OCI-LY7 (cell line): ENCODE measurements at regions not wholly inside any gene's neighbourhood (a gene's known extent, or its start where the extent isn't known, plus 50 kb on each side); places are given as distances from the start of the nearest gene placed in this dataset.
"Not testable (repeated sequence)": the region's sequence is repeated elsewhere in the genome, so short reads cannot be mapped to it uniquely, and the experiment has no call there.

Experiments used
- BruUV-seq: library from RNA; stranded (reverse); fragments of 400-500 nt; replicated peaks from 2 replicates; lab custom pipeline; 2021; lab: Mats Ljungman, UMichigan
- CTCF ChIA-PET: fragments of 300-600 bp; sonication (Branson Sonifier 250); formaldehyde crosslinking; loops from one replicate; lab custom pipeline; 2022; ENCODE audit warnings: antibody characterized with exemption; ENCODE audit not compliant: unreplicated experiment; lab: Charles Lee
- POLR2A ChIA-PET: fragments of 300-600 bp; sonication (Branson Sonifier 250); formaldehyde crosslinking; loops from one replicate; lab custom pipeline; 2022; ENCODE audit warnings: antibody characterized with exemption; lab: Charles Lee
- DNase-seq: peaks from one replicate; pipeline ENCODE4 v3.0.0-alpha.2; 2015; ENCODE audit warnings: low spot score
- H2AFZ ChIP-seq: fragments of 200-600 bp; sonication (generic), shearing (Covaris generic); 2 replicates; pipeline ENCODE4 v1.6.1; 2014; ENCODE audit warnings: mild to moderate bottlenecking, antibody characterized with exemption, low read length, moderate library complexity
- H3K27ac ChIP-seq: fragments of 200-600 bp; sonication (generic); 2 replicates; pipeline ENCODE4 v1.5.1; 2014; ENCODE audit warnings: mixed run types, low read depth, mild to moderate bottlenecking, moderate library complexity, low read length, inconsistent platforms; ENCODE audit not compliant: poor library complexity, severe bottlenecking
- H3K36me3 ChIP-seq: fragments of 200-600 bp; sonication (generic); 2 replicates; pipeline ENCODE4 v1.6.1; 2014; ENCODE audit warnings: mild to moderate bottlenecking, antibody characterized with exemption, low read length, moderate library complexity, mixed read lengths; ENCODE audit not compliant: insufficient read depth
- H3K4me1 ChIP-seq: fragments of 200-600 bp; sonication (generic); 2 replicates; pipeline ENCODE4 v1.5.1; 2014; ENCODE audit warnings: mild to moderate bottlenecking, low read length; ENCODE audit not compliant: insufficient read depth, poor library complexity, severe bottlenecking
- H3K4me2 ChIP-seq: fragments of 200-600 bp; sonication (generic); 2 replicates; pipeline ENCODE4 v1.6.1; 2014; ENCODE audit warnings: mild to moderate bottlenecking, low read length
- H3K4me3 ChIP-seq: fragments of 200-600 bp; sonication (generic); 2 replicates; pipeline ENCODE4 v1.5.1; 2014; ENCODE audit warnings: mild to moderate bottlenecking, low read depth, low read length; ENCODE audit not compliant: poor library complexity, severe bottlenecking
- H3K79me2 ChIP-seq: fragments of 200-600 bp; sonication (generic); 2 replicates; pipeline ENCODE4 v1.6.1; 2016; ENCODE audit warnings: low read depth, mild to moderate bottlenecking, low read length, moderate library complexity, mixed read lengths; ENCODE audit not compliant: insufficient read depth
- H3K9me2 ChIP-seq: fragments of 200-600 bp; sonication (generic); 2 replicates; pipeline ENCODE4 v1.6.1; 2016; ENCODE audit warnings: mild to moderate bottlenecking, low read length, mixed read lengths; ENCODE audit not compliant: insufficient read depth
- H3K9me3 ChIP-seq: fragments of 200-600 bp; sonication (generic); 2 replicates; pipeline ENCODE4 v1.6.1; 2014; ENCODE audit warnings: mild to moderate bottlenecking, mixed run types, low read length, mixed read lengths
- H4K20me1 ChIP-seq: fragments of 200-600 bp; sonication (generic); 2 replicates; pipeline ENCODE4 v1.6.1; 2014; ENCODE audit warnings: mild to moderate bottlenecking, antibody characterized with exemption, low read length, moderate library complexity, mixed read lengths; ENCODE audit not compliant: insufficient read depth
- EZH2phosphoT487 ChIP-seq: fragments of 200-600 bp; sonication (generic); IDR thresholded peaks from 2 replicates; pipeline ENCODE4 v1.6.1; 2018; ENCODE audit warnings: low read depth, borderline replicate concordance, mild to moderate bottlenecking, mixed run types, antibody characterized with exemption, low read length, moderate library complexity, mixed read lengths
- intact Hi-C: fragments of 100-400 bp; cut with micrococcal nuclease; formaldehyde crosslinking; loops from one replicate; pipeline ENCODE4 v1.10.0; 2022; ENCODE audit not compliant: unreplicated experiment
- TF ChIP-seq, protein P1 (sequence below): fragments of 200-600 bp; sonication (generic); conservative IDR thresholded peaks from 2 replicates; pipeline ENCODE4 v1.5.1; 2014; ENCODE audit warnings: mild to moderate bottlenecking, antibody characterized with exemption, low read length, moderate library complexity, mixed read lengths

DNA sequence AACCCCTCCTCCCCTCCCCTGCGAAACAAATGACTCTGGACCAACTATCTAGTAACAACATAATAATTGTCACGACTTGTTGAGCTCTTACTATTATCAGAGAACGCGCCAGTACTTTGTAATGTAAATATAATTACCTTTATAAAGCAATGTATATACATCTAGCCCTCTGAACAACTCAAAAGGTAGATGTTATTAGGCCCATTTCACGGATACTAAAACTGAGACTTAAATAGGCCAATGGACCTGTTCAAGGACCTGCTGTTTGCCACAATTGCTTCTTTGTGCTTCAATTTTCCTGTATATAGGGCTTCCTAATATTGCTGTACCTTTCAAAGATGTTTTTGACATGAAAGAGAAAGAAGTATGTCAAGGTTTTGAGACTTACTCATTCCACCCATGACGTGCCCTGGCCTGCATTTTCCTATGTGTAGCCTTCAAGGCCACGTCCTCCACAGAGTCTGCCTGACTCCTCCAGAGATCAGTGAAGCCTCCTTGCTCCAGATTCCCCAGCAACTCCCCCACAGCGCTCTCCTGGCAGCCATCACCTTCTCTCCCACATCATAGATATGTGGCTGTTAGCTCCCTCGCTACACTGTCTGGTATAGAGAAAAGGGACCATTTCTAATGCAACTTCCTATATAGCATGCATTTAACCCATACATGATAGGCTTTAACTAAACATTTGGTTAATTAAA is 156.6 kb downstream of the SKIDA1 start:
- H3K9me2 ChIP-seq = no peaks in the 10 kb centered on the region
- no peaks in the 10 kb centered on the region for H3K79me2 ChIP-seq
- no peak overlapping the region for H3K4me3 ChIP-seq
- H3K27ac ChIP-seq = no peak overlapping the region
- no peak overlapping the region for H3K4me2 ChIP-seq
- CTCF ChIA-PET = no interaction called here
- no peak for TF ChIP-seq EZH2phosphoT487
- TF ChIP-seq, protein P1, sequence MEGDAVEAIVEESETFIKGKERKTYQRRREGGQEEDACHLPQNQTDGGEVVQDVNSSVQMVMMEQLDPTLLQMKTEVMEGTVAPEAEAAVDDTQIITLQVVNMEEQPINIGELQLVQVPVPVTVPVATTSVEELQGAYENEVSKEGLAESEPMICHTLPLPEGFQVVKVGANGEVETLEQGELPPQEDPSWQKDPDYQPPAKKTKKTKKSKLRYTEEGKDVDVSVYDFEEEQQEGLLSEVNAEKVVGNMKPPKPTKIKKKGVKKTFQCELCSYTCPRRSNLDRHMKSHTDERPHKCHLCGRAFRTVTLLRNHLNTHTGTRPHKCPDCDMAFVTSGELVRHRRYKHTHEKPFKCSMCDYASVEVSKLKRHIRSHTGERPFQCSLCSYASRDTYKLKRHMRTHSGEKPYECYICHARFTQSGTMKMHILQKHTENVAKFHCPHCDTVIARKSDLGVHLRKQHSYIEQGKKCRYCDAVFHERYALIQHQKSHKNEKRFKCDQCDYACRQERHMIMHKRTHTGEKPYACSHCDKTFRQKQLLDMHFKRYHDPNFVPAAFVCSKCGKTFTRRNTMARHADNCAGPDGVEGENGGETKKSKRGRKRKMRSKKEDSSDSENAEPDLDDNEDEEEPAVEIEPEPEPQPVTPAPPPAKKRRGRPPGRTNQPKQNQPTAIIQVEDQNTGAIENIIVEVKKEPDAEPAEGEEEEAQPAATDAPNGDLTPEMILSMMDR = no peak
- BruUV-seq = no TSS peak
- no peak for DNase-seq
- no peak overlapping the region for H2AFZ ChIP-seq
- H4K20me1 ChIP-seq = no peaks in the 10 kb centered on the region
- H3K4me1 ChIP-seq = no peaks in the 10 kb centered on the region
- POLR2A ChIA-PET = no interaction called here
- no peaks in the 10 kb centered on the region for H3K9me3 ChIP-seq
- intact Hi-C loops = no loop called here
- H3K36me3 ChIP-seq = no peaks in the 10 kb centered on the region

DNA sequence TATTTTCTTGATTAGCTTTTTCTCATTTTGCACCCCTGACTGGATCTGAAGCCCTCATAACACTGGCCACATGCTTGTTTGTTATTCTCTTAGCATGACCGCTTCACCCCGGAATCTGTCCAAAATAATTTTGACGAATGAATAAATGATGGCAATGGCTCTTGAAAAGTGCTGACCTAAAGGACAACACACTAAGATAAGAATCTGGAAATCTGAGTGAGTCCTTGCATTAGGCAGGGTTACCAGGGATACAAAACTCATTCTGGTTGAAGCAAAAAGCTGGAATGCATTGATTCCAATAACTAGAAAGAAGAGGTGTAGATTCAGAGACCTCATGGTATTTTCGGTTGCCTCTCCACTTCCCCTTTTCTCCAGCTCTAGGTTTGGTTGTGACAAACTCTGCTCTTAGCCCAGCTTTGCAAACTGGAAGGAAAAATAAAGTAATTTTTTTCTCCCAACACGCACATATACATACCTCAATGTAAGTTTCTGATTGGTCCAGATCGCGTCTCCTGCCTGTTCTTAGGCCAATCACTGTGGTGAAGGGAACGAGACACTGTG is 157.4 kb downstream of the SKIDA1 start:
- H3K4me1 ChIP-seq = no peaks in the 10 kb centered on the region
- no peak overlapping the region for H2AFZ ChIP-seq
- ChIA-PET POLR2A (no interaction called here), CTCF (no interaction called here)
- no peak overlapping the region for H3K27ac ChIP-seq
- BruUV-seq = no TSS peak
- H4K20me1 ChIP-seq = no peaks in the 10 kb centered on the region
- no peak for DNase-seq
- TF ChIP-seq, protein P1 = no peak
- TF ChIP-seq EZH2phosphoT487 = no peak
- intact Hi-C loops = no loop called here
- H3K79me2 ChIP-seq = no peaks in the 10 kb centered on the region
- H3K9me2 ChIP-seq = no peaks in the 10 kb centered on the region
- no peak overlapping the region for H3K4me3 ChIP-seq
- H3K36me3 ChIP-seq = no peaks in the 10 kb centered on the region
- H3K4me2 ChIP-seq = no peak overlapping the region
- H3K9me3 ChIP-seq = no peaks in the 10 kb centered on the region

DNA sequence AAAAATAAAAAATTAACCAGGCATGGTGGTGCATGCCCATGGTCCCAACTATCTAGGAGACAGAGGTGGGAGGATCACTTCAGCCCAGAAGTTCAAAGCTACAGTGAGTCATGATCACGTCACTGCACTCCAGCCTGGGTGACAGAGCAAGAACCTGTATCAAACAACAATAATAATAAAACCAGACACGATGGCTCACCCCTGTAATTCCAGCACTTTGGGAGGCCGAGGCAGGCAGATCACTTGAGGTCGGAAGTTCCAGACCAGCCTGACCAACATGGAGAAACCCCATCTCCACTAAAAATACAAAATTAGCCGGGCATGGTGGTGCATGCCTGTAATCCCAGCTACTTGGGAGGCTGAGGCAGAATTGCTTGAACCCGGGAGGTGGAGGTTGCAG is 159.4 kb downstream of the SKIDA1 start:
- DNase-seq, H3K9me3 ChIP-seq, H3K36me3 ChIP-seq, BruUV-seq, H3K27ac ChIP-seq, CTCF ChIA-PET, H4K20me1 ChIP-seq, H3K4me2 ChIP-seq, H3K4me1 ChIP-seq, H3K4me3 ChIP-seq, H2AFZ ChIP-seq, H3K9me2 ChIP-seq, intact Hi-C loops, POLR2A ChIA-PET, H3K79me2 ChIP-seq: not testable (repeated sequence)
